GM20000 (cell line): ENCODE measurements at regions not wholly inside any gene's neighbourhood (a gene's known extent, or its start where the extent isn't known, plus 50 kb on each side); places are given as distances from the start of the nearest gene placed in this dataset.

Source experiments
- DNase-seq: peaks from one replicate; pipeline ENCODE4 v3.0.0; 2012; ENCODE audit warnings: low spot score
- CTCF ChIP-seq: IDR thresholded peaks from 2 replicates; pipeline ENCODE4 v1.5.1; 2012; ENCODE audit warnings: mild to moderate bottlenecking, control low read depth; ENCODE audit errors: extremely low read depth, missing control alignments

GRCh38 chr4:24408640-24409039 is 175.7 kb downstream of the DHX15 start:
- DNase-seq = no peak
- no peak for TF ChIP-seq CTCF

DNA sequence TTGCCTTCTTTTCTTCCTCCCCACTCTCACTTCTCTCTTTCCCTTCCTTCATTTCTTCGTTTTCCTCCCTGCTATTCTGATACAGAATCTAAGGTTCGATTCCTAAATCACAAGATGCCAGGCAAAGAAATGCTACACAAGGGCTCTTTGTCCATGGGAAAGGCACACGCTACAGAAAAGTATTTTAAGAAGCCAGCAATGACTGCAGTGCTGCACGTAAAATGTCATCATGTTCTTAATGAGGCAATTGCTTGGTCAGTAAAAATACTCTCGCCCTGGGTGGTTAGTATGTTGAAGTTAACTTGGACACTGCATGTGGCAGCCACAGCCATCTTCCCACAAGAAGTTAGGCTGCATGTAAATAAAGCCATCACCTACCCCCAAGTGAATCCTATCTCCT is 178.4 kb downstream of the DHX15 start:
- no peak for DNase-seq
- TF ChIP-seq CTCF = no peak

DNA sequence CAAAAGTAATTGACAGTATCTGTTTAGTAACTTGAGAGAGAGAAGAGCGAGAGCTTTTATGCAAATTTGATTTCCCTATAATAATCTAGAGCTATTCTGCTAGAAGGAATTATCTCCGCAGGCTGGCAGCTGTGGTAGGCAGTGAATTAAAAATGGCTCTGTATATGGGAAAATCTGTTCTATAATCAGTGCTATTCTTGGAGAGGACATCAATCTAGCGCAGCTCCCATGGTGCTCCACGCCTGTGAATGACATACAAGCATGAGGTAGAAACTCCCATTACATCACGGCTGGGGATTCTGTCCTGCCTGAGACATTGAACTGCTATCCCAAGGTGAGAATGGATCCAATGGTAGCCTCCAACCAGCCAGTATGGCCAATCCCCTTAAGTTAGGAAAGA is 179.0 kb downstream of the DHX15 start:
- no peak for TF ChIP-seq CTCF
- no peak for DNase-seq

- no peak for DNase-seq
- no peak for TF ChIP-seq CTCF
Observed at GRCh38 chr4:24404281-24404680, 180.1 kb downstream of the DHX15 start.

DNA sequence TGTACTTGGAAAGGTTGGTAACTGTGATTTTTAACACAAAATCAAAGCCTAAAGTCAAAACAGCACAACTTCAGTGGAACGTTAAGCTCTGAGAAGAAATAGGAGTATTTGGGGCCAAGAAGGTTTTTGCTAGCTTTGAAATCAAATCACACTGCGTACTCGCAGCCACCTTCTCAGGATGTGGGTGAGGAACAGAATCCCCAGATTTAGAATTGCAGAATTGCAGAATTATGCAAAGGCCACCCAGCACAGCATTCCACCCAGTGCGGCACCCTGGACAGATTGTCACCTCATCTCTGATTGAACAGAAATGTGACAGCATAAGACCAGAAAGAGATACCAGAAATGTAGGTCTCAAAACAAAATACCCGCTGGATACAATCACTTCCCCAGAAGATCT is 181.1 kb downstream of the DHX15 start:
- DNase-seq = no peak
- TF ChIP-seq CTCF = no peak

DNA sequence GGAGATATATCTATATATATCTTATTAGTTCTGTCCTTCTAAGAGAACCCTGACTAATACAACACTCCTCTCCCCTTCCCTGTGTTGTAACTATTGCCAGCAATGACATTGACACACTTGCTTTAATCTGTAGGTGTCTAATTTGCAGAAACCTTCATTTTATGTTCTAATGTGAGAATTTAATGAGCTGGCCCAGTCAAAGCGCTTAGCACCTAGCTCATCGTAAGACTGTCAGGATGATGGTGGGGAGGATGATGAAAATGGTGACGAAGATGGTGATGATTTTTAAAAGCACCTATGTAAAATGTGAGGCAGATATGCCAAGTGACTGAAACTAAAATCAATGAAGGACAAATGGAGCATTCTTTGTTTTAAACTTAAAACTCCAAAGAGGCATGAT is 183.8 kb downstream of the DHX15 start:
- no peak for DNase-seq
- TF ChIP-seq CTCF = no peak

- TF ChIP-seq CTCF = no peak
Observed at GRCh38 chr4:24396988-24397387, 187.4 kb downstream of the DHX15 start.

More at GRCh38 chr4:24396988-24397387, 187.4 kb downstream of the DHX15 start:
- no peak for DNase-seq
